K562 (cell line): ENCODE measurements at regions not wholly inside any gene's neighbourhood (a gene's known extent, or its start where the extent isn't known, plus 50 kb on each side); places are given as distances from the start of the nearest gene placed in this dataset.

Experiments used
- ATAC-seq: fragments of 200-7000 bp; cut with Tn5 transposase; 3 replicates; pipeline ENCODE4 v1.9.1; 2020; ENCODE audit warnings: moderate library complexity
- BruUV-seq: library from RNA; stranded (reverse); fragments of 400-500 nt; replicated peaks from 2 replicates; lab custom pipeline; 2021; lab: Mats Ljungman, UMichigan
- CTCF ChIA-PET: fragments of 300-600 bp; formaldehyde crosslinking; extraction: SDS; loops from one replicate; lab custom pipeline; 2021; ENCODE audit warnings: low intra/inter-chr PET ratio; lab: Yijun Ruan, JAX
- POLR2A ChIA-PET: fragments of 300-600, 350-650 bp; sonication (Branson Sonifier 250); formaldehyde crosslinking; extraction: SDS; loops from one replicate; lab custom pipeline; 2021; ENCODE audit warnings: antibody characterized with exemption, inconsistent platforms; lab: Yijun Ruan, JAX
- DNase-seq, 4 experiments: peaks; one replicate each; pipeline versions ENCODE4 v3.0.0 to v3.0.0-alpha.2; 2011 to 2018; ENCODE audit warnings: low spot score in 3 of 4, mixed read lengths in 3 of 4; ENCODE audit errors: extremely low read depth in 1 of 4
- FAIRE-seq: peaks from 2 replicates; lab custom pipeline; 2011; peaks lifted over from hg19 to GRCh38; lab: Jason Lieb, UNC
- H2AFZ ChIP-seq: 2 replicates; pipeline ENCODE4 v1.6.0; 2011; ENCODE audit warnings: low read depth, low read length, control low read depth, inconsistent platforms
- H3K27ac ChIP-seq: fragments of 200-600 bp; 3 replicates; pipeline ENCODE4 v1.8.0; 2011; ENCODE audit warnings: low read depth, mild to moderate bottlenecking, control low read depth, inconsistent platforms, low read length, moderate library complexity, mixed read lengths; ENCODE audit errors: extremely low read depth
- H3K27me3 ChIP-seq, 2 experiments: fragments of 300-600 bp in 1 of 2; 2 replicates in 1 of 2; 3 replicates in 1 of 2; pipeline versions ENCODE4 v1.6.0 to v1.8.0; 2011; ENCODE audit warnings: inconsistent platforms in 2 of 2, low read length in 2 of 2, mild to moderate bottlenecking in 1 of 2, mixed read lengths in 1 of 2, moderate library complexity in 1 of 2; ENCODE audit not compliant: control insufficient read depth in 2 of 2, insufficient read depth in 2 of 2
- H3K36me3 ChIP-seq: fragments of 300-600 bp; 3 replicates; pipeline ENCODE4 v1.8.0; 2011; ENCODE audit warnings: mild to moderate bottlenecking, low read length, inconsistent platforms; ENCODE audit not compliant: control insufficient read depth, insufficient read depth
- H3K4me1 ChIP-seq, 2 experiments: fragments of 200-600 bp in 1 of 2; replicated peaks in 1 of 2; 2 replicates in 1 of 2; 3 replicates in 1 of 2; pipeline versions ENCODE4 v1.5.1 to v1.8.0; 2011; ENCODE audit warnings: inconsistent platforms in 2 of 2, low read length in 2 of 2, mild to moderate bottlenecking in 1 of 2, mixed read lengths in 1 of 2, moderate library complexity in 1 of 2; ENCODE audit not compliant: control insufficient read depth in 2 of 2, insufficient read depth in 2 of 2
- H3K4me2 ChIP-seq: 2 replicates; pipeline ENCODE4 v1.6.1; 2011; ENCODE audit warnings: low read length, control low read depth, inconsistent platforms, mixed read lengths; ENCODE audit not compliant: insufficient read depth
- H3K4me3 ChIP-seq: fragments of 200-600 bp; sonication (generic), shearing (Covaris generic); 2 replicates; pipeline ENCODE4 v1.5.1; 2016; ENCODE audit warnings: control low read depth, inconsistent platforms
- H3K79me2 ChIP-seq: fragments of 200-600 bp; 3 replicates; pipeline ENCODE4 v1.8.0; 2011; ENCODE audit warnings: low read length, inconsistent platforms; ENCODE audit not compliant: control insufficient read depth, insufficient read depth
- H3K9ac ChIP-seq, 2 experiments: 2 replicates each; pipeline versions ENCODE4 v1.6.0 to v1.6.1; 2011; ENCODE audit warnings: low read depth in 2 of 2, low read length in 2 of 2, control low read depth in 1 of 2, inconsistent platforms in 1 of 2, mild to moderate bottlenecking in 1 of 2, mixed read lengths in 1 of 2; ENCODE audit not compliant: insufficient read depth in 1 of 2
- H3K9me1 ChIP-seq: one replicate; pipeline ENCODE4 v1.6.0; 2011; ENCODE audit warnings: inconsistent platforms, mild to moderate bottlenecking, low read length, moderate library complexity; ENCODE audit not compliant: control insufficient read depth, insufficient read depth
- H3K9me3 ChIP-seq: replicated peaks from 2 replicates; pipeline ENCODE4 v1.5.1; 2011; ENCODE audit warnings: low read depth, low read length, inconsistent platforms; ENCODE audit not compliant: control insufficient read depth, insufficient read depth
- H4K20me1 ChIP-seq: replicated peaks from 2 replicates; pipeline ENCODE4 v1.6.1; 2011; ENCODE audit warnings: low read length, inconsistent platforms, mixed read lengths; ENCODE audit not compliant: control insufficient read depth, insufficient read depth
- ADNP ChIP-seq: fragments of 200-800 bp; sonication (Bioruptor generic); IDR thresholded peaks from 2 replicates; pipeline ENCODE4 v1.6.1; 2016; ENCODE audit warnings: missing genetic modification characterization, missing compliant biosample characterization
- ATF1 ChIP-seq, 2 experiments: fragments of 450-650 bp in 1 of 2; IDR thresholded peaks; 2 replicates each; pipeline ENCODE4 v1.6.1; 2016; ENCODE audit warnings: missing compliant biosample characterization in 1 of 2, missing genetic modification characterization in 1 of 2
- ATF3 ChIP-seq, 2 experiments: fragments of 450-650 bp in 1 of 2; sonication (generic) in 1 of 2; formaldehyde crosslinking in 1 of 2; IDR thresholded peaks in 1 of 2; conservative IDR thresholded peaks in 1 of 2; 2 replicates each; pipeline versions ENCODE4 v1.6.1 to v1.8.1; 2016 to 2023; ENCODE audit warnings: mild to moderate bottlenecking in 2 of 2, moderate library complexity in 2 of 2, inconsistent platforms in 1 of 2, missing genetic modification reagents in 1 of 2
- CHAMP1 ChIP-seq: fragments of 450-650 bp; IDR thresholded peaks from 2 replicates; pipeline ENCODE4 v1.6.1; 2016; ENCODE audit warnings: mild to moderate bottlenecking
- ETS1 ChIP-seq: conservative IDR thresholded peaks from 2 replicates; pipeline ENCODE4 v1.6.1; 2011; ENCODE audit warnings: low read depth, mild to moderate bottlenecking, low read length; ENCODE audit not compliant: control insufficient read depth
- HMG20B ChIP-seq: fragments of 250-450 bp; sonication (Bioruptor Pico); IDR thresholded peaks from 2 replicates; pipeline ENCODE4 v1.5.0; 2021; ENCODE audit warnings: mild to moderate bottlenecking
- MCM5 ChIP-seq: fragments of 450-650 bp; IDR thresholded peaks from 2 replicates; pipeline ENCODE4 v1.6.1; 2016; ENCODE audit warnings: low read depth
- NCOA6 ChIP-seq: fragments of 450-650 bp; IDR thresholded peaks from 2 replicates; pipeline ENCODE4 v1.6.1; 2017; ENCODE audit warnings: mild to moderate bottlenecking
- POU5F1 ChIP-seq: fragments of 150-350 bp; IDR thresholded peaks from 2 replicates; pipeline ENCODE4 v1.6.1; 2014; ENCODE audit warnings: borderline replicate concordance, low read length, low read depth, mild to moderate bottlenecking; ENCODE audit not compliant: partially characterized antibody
- SLC30A9 ChIP-seq: fragments of 250-450 bp; sonication (Bioruptor Pico); IDR thresholded peaks from 2 replicates; pipeline ENCODE4 v1.8.0; 2022; ENCODE audit warnings: mild to moderate bottlenecking, moderate library complexity
- TFAP4 ChIP-seq: sonication (generic); formaldehyde crosslinking; IDR thresholded peaks from 2 replicates; pipeline ENCODE4 v1.8.0; 2022; ENCODE audit warnings: missing genetic modification reagents, mild to moderate bottlenecking, moderate library complexity, borderline replicate concordance
- ZC3H8 ChIP-seq: fragments of 450-650 bp; IDR thresholded peaks from 2 replicates; pipeline ENCODE4 v1.6.1; 2017
- ZNF445 ChIP-seq: fragments of 250-450 bp; sonication (Bioruptor Pico); IDR thresholded peaks from 2 replicates; pipeline ENCODE4 v1.4.0; 2020; ENCODE audit warnings: low read depth, mild to moderate bottlenecking, moderate library complexity
- in situ Hi-C: fragments of 300-500 bp; cut with MboI; formaldehyde crosslinking; loops from 4 replicates; pipeline ENCODE4 v1.15.0; 2018; ENCODE audit warnings: inconsistent platforms, mixed read lengths
- intact Hi-C: fragments of 100-400 bp; cut with micrococcal nuclease; formaldehyde crosslinking; loops from 2 replicates; pipeline ENCODE4 v1.14.2; 2022

- in situ Hi-C loops: no loop called here
- intact Hi-C loops: no loop called here
- TF ChIP-seq TFAP4 (CRISPR knock-in tag) (no peak), ADNP (no peak), HMG20B (CRISPR knock-in tag) (no peak), MCM5 (no peak), ZNF445 (CRISPR knock-in tag) (no peak), ETS1 (no peak), POU5F1 (no peak), ZC3H8 (no peak), ATF1 (CRISPR knock-in tag; IDR thresholded peaks at IDR 0.05) (no peak), ATF1 (tag; IDR thresholded peaks at IDR 0.05) (no peak), ATF3 (IDR thresholded peaks at IDR 0.05) (no peak), ATF3 (CRISPR knock-in tag; conservative IDR thresholded peaks at IDR 0.05) (no peak), SLC30A9 (no peak), NCOA6 (no peak), CHAMP1 (no peak)
These were observed 68.8 kb upstream of the MYO3A start for GRCh38 chr10:25865267-25865666.

More at GRCh38 chr10:25865267-25865666, 68.8 kb upstream of the MYO3A start:
- no peak for FAIRE-seq
- no peak for DNase-seq
- no peak overlapping the region for H3K4me2 ChIP-seq
- H3K27me3 ChIP-seq: no peaks in the 10 kb centered on the region
- H3K79me2 ChIP-seq: no peaks in the 10 kb centered on the region
- H3K4me3 ChIP-seq: no peak overlapping the region
- no peak overlapping the region for H3K27ac ChIP-seq
- ChIA-PET CTCF (no interaction called here), POLR2A (interaction anchor here (1.2 kb wide), 1 partner anchor 10 kb away, joined by 4 read pairs; no protein-coding TSS in a partner anchor)
- no peaks in the 10 kb centered on the region for H4K20me1 ChIP-seq
- no peaks in the 10 kb centered on the region for H3K36me3 ChIP-seq
- H3K9me1 ChIP-seq: no peaks in the 10 kb centered on the region
- BruUV-seq: no TSS peak
- no peaks in the 10 kb centered on the region for H3K4me1 ChIP-seq
- no peaks in the 10 kb centered on the region for H3K9me3 ChIP-seq
- ATAC-seq: no peak
- no peak overlapping the region for H2AFZ ChIP-seq
- no peak overlapping the region for H3K9ac ChIP-seq
